ENCODE measurements at regions not wholly inside any gene's neighbourhood (a gene's known extent, or its start where the extent isn't known, plus 50 kb on each side); places are given as distances from the start of the nearest gene placed in this dataset.

DNA sequence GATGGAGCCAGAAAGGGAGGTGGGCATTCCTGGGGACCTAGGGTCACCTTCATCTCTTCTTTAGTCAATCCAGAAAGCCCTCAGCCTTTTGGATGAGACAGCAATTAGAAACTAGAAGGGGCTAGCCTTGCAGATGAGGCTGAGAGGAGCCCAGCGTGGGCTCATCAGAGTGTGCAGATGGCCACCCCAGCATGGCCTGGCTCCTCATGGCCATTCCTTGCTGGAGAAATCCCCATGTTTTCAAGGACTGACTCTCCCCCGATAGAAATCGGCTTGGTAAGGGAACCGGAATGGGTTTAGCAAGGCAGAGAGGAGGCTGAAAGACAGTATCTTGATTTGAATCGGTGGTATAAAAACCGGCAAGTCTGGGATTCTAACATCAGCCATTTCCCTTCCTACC is 274.6 kb downstream of the BUD13 start:
- TF ChIP-seq, protein P1, sequence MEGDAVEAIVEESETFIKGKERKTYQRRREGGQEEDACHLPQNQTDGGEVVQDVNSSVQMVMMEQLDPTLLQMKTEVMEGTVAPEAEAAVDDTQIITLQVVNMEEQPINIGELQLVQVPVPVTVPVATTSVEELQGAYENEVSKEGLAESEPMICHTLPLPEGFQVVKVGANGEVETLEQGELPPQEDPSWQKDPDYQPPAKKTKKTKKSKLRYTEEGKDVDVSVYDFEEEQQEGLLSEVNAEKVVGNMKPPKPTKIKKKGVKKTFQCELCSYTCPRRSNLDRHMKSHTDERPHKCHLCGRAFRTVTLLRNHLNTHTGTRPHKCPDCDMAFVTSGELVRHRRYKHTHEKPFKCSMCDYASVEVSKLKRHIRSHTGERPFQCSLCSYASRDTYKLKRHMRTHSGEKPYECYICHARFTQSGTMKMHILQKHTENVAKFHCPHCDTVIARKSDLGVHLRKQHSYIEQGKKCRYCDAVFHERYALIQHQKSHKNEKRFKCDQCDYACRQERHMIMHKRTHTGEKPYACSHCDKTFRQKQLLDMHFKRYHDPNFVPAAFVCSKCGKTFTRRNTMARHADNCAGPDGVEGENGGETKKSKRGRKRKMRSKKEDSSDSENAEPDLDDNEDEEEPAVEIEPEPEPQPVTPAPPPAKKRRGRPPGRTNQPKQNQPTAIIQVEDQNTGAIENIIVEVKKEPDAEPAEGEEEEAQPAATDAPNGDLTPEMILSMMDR (IDR thresholded peaks at IDR 0.05), result no peak
- no peak for TF ChIP-seq POLR2A (IDR thresholded peaks at IDR 0.05)
